RWPE2 (cell line): ENCODE measurements at regions not wholly inside any gene's neighbourhood (a gene's known extent, or its start where the extent isn't known, plus 50 kb on each side); places are given as distances from the start of the nearest gene placed in this dataset.

Experiments
- ATAC-seq: fragments of 200-7000 bp; cut with Tn5 transposase; 3 replicates; pipeline ENCODE4 v1.9.1; 2021; ENCODE audit warnings: low read depth
- DNase-seq: peaks from one replicate; pipeline ENCODE4 v3.0.0-alpha.2; 2020; ENCODE audit warnings: low spot score
- H3K27ac ChIP-seq: fragments of 450-650 bp; 2 replicates; pipeline ENCODE4 v1.5.1; 2017; ENCODE audit warnings: mild to moderate bottlenecking; ENCODE audit not compliant: poor library complexity, severe bottlenecking
- H3K27me3 ChIP-seq: fragments of 250-450 bp; sonication (Bioruptor Pico); 2 replicates; pipeline ENCODE4 v1.5.1; 2021; ENCODE audit warnings: mild to moderate bottlenecking, moderate library complexity; ENCODE audit not compliant: insufficient read depth, poor library complexity, severe bottlenecking
- H3K36me3 ChIP-seq: fragments of 250-450 bp; sonication (Bioruptor Pico); 2 replicates; pipeline ENCODE4 v1.5.1; 2020; ENCODE audit warnings: low read depth, mild to moderate bottlenecking, moderate library complexity
- H3K4me1 ChIP-seq: fragments of 250-450 bp; sonication (Bioruptor Pico); 2 replicates; pipeline ENCODE4 v1.5.1; 2021; ENCODE audit warnings: mild to moderate bottlenecking, moderate library complexity; ENCODE audit not compliant: insufficient read depth, poor library complexity, severe bottlenecking
- H3K4me3 ChIP-seq: fragments of 250-450 bp; sonication (Bioruptor Pico); 2 replicates; pipeline ENCODE4 v1.5.1; 2021; ENCODE audit warnings: mild to moderate bottlenecking, moderate library complexity; ENCODE audit not compliant: severe bottlenecking
- H3K9me3 ChIP-seq: fragments of 250-450 bp; sonication (Bioruptor Pico); 2 replicates; pipeline ENCODE4 v1.5.1; 2021; ENCODE audit warnings: mild to moderate bottlenecking, moderate library complexity; ENCODE audit not compliant: severe bottlenecking
- CTCF ChIP-seq: fragments of 450-650 bp; IDR thresholded peaks from one replicate; pipeline ENCODE4 v1.5.1; 2017; ENCODE audit warnings: mild to moderate bottlenecking, moderate library complexity; ENCODE audit not compliant: poor library complexity, severe bottlenecking

- H3K27ac ChIP-seq = no peak overlapping the region
- no peak for TF ChIP-seq CTCF
- no peaks in the 10 kb centered on the region for H3K27me3 ChIP-seq
- H3K36me3 ChIP-seq = no peaks in the 10 kb centered on the region
- no peak for DNase-seq
- ATAC-seq = no peak
- H3K4me3 ChIP-seq = no peak overlapping the region
- H3K4me1 ChIP-seq = no peaks in the 10 kb centered on the region
- no peaks in the 10 kb centered on the region for H3K9me3 ChIP-seq
Measured at GRCh38 chr4:126372634-126373033, 1057.9 kb downstream of the FAT4 start.

GRCh38 chr4:126375462-126376054, 1060.8 kb downstream of the FAT4 start:
- Histone ChIP-seq H3K36me3 (no peaks in the 10 kb centered on the region), H3K4me3 (no peak overlapping the region), H3K4me1 (no peaks in the 10 kb centered on the region), H3K9me3 (no peaks in the 10 kb centered on the region), H3K27me3 (no peaks in the 10 kb centered on the region), H3K27ac (no peak overlapping the region)
- TF ChIP-seq CTCF = no peak
- ATAC-seq (no peak), DNase-seq (no peak)

- Histone ChIP-seq H3K27me3 (no peaks in the 10 kb centered on the region), H3K9me3 (no peaks in the 10 kb centered on the region), H3K27ac (no peak overlapping the region), H3K4me3 (no peak overlapping the region), H3K36me3 (no peaks in the 10 kb centered on the region), H3K4me1 (no peaks in the 10 kb centered on the region)
- DNase-seq = no peak
- TF ChIP-seq CTCF = no peak
- ATAC-seq = no peak
Measured at GRCh38 chr4:126385954-126386353, 1071.2 kb downstream of the FAT4 start.

GRCh38 chr4:126386512-126386911, 1071.8 kb downstream of the FAT4 start:
- ATAC-seq (no peak), DNase-seq (no peak)
- no peak for TF ChIP-seq CTCF
- no peaks in the 10 kb centered on the region for H3K36me3 ChIP-seq
- H3K9me3 ChIP-seq = no peaks in the 10 kb centered on the region
- no peak overlapping the region for H3K4me3 ChIP-seq
- H3K4me1 ChIP-seq = no peaks in the 10 kb centered on the region
- no peak overlapping the region for H3K27ac ChIP-seq
- H3K27me3 ChIP-seq = no peaks in the 10 kb centered on the region

- DNase-seq = no peak
- no peak for TF ChIP-seq CTCF
- H3K36me3 ChIP-seq = no peaks in the 10 kb centered on the region
- no peak overlapping the region for H3K27ac ChIP-seq
- H3K27me3 ChIP-seq = no peaks in the 10 kb centered on the region
- no peaks in the 10 kb centered on the region for H3K9me3 ChIP-seq
- no peaks in the 10 kb centered on the region for H3K4me1 ChIP-seq
- peak; percentile 58; the same call in 2 of the 3 replicates for ATAC-seq
- no peak overlapping the region for H3K4me3 ChIP-seq
Measured at GRCh38 chr4:126395664-126396063, 1080.9 kb downstream of the FAT4 start.
